ENCODE measurements at regions not wholly inside any gene's neighbourhood (a gene's known extent, or its start where the extent isn't known, plus 50 kb on each side); places are given as distances from the start of the nearest gene placed in this dataset.

DNA sequence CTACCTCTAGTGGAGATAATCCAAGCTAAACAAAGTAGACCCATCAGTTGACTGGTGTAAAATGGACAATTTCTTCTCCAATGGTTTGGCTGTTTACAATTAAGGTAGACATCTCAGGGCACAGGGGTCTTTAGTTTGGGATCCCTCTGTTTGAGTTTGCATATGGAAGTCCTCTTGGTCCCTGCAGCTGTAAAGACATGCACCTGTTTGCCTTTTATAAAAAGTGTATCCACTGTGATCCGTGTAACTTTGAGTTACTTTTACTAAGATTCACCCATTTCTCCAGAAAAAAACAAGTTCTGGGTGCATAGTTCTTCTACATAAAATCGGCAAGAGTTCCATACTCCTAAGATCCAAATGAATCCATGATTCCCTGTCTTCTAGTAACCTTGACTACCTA lies 374.7 kb upstream of the ADAMTS16 start:
- TF ChIP-seq, protein P1, sequence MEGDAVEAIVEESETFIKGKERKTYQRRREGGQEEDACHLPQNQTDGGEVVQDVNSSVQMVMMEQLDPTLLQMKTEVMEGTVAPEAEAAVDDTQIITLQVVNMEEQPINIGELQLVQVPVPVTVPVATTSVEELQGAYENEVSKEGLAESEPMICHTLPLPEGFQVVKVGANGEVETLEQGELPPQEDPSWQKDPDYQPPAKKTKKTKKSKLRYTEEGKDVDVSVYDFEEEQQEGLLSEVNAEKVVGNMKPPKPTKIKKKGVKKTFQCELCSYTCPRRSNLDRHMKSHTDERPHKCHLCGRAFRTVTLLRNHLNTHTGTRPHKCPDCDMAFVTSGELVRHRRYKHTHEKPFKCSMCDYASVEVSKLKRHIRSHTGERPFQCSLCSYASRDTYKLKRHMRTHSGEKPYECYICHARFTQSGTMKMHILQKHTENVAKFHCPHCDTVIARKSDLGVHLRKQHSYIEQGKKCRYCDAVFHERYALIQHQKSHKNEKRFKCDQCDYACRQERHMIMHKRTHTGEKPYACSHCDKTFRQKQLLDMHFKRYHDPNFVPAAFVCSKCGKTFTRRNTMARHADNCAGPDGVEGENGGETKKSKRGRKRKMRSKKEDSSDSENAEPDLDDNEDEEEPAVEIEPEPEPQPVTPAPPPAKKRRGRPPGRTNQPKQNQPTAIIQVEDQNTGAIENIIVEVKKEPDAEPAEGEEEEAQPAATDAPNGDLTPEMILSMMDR (IDR thresholded peaks at IDR 0.05), result no peak
- TF ChIP-seq EP300 (IDR thresholded peaks at IDR 0.05) (no peak), POLR2AphosphoS5 (IDR thresholded peaks at IDR 0.05) (no peak), POLR2A (IDR thresholded peaks at IDR 0.05) (no peak)
